Brain microvascular endothelial cell (primary cell): ENCODE measurements at regions not wholly inside any gene's neighbourhood (a gene's known extent, or its start where the extent isn't known, plus 50 kb on each side); places are given as distances from the start of the nearest gene placed in this dataset.
A peak's percentile ranks its signal among the peaks of the same experiment; 100 is the strongest.

Experiments used
- DNase-seq: peaks from one replicate; pipeline ENCODE4 v3.0.0-alpha.2; 2020
- H3K27ac ChIP-seq: fragments of 250-450 bp; sonication (Bioruptor Pico); 2 replicates; pipeline ENCODE4 v1.5.1; 2020; ENCODE audit warnings: mild to moderate bottlenecking, moderate library complexity
- H3K27me3 ChIP-seq: fragments of 250-450 bp; sonication (Bioruptor Pico); replicated peaks from 2 replicates; pipeline ENCODE4 v1.5.1; 2020; ENCODE audit warnings: mild to moderate bottlenecking
- H3K36me3 ChIP-seq: fragments of 250-450 bp; sonication (Bioruptor Pico); replicated peaks from 2 replicates; pipeline ENCODE4 v1.5.1; 2020; ENCODE audit warnings: mild to moderate bottlenecking
- H3K4me3 ChIP-seq: 2 replicates; pipeline ENCODE4 v1.5.1; 2011; ENCODE audit warnings: low read depth, mild to moderate bottlenecking, control low read depth, low read length, moderate library complexity
- in situ Hi-C: cut with HindIII; loops from 2 replicates; pipeline ENCODE4 v1.10.0; 2017; ENCODE audit warnings: low sequenced_read_pairs, low pct_ligation_motif_present
- TF ChIP-seq, protein P1 (sequence below): IDR thresholded peaks from 2 replicates; pipeline ENCODE4 v1.5.1; 2011; ENCODE audit warnings: low read depth, mild to moderate bottlenecking, moderate library complexity, low read length, control low read depth, inconsistent platforms; ENCODE audit errors: missing control alignments

- DNase-seq = no peak
- Histone ChIP-seq H3K36me3 (no peaks in the 10 kb centered on the region), H3K27me3 (no peaks in the 10 kb centered on the region), H3K27ac (no peak overlapping the region), H3K4me3 (no peak overlapping the region)
- TF ChIP-seq, protein P1, sequence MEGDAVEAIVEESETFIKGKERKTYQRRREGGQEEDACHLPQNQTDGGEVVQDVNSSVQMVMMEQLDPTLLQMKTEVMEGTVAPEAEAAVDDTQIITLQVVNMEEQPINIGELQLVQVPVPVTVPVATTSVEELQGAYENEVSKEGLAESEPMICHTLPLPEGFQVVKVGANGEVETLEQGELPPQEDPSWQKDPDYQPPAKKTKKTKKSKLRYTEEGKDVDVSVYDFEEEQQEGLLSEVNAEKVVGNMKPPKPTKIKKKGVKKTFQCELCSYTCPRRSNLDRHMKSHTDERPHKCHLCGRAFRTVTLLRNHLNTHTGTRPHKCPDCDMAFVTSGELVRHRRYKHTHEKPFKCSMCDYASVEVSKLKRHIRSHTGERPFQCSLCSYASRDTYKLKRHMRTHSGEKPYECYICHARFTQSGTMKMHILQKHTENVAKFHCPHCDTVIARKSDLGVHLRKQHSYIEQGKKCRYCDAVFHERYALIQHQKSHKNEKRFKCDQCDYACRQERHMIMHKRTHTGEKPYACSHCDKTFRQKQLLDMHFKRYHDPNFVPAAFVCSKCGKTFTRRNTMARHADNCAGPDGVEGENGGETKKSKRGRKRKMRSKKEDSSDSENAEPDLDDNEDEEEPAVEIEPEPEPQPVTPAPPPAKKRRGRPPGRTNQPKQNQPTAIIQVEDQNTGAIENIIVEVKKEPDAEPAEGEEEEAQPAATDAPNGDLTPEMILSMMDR = no peak
- in situ Hi-C loops = no loop called here
Measured at GRCh38 chr13:70736622-70737317, 628.5 kb upstream of the KLHL1 start.

- no peak overlapping the region for H3K4me3 ChIP-seq
- in situ Hi-C loops = no loop called here
- TF ChIP-seq, protein P1 = no peak
- H3K27me3 ChIP-seq = no peaks in the 10 kb centered on the region
- no peak overlapping the region for H3K27ac ChIP-seq
- DNase-seq = no peak
- no peaks in the 10 kb centered on the region for H3K36me3 ChIP-seq
Measured at GRCh38 chr13:70732611-70733010, 624.4 kb upstream of the KLHL1 start.

GRCh38 chr13:70729369-70729768, 621.1 kb upstream of the KLHL1 start:
- Histone ChIP-seq H3K4me3 (no peak overlapping the region), H3K27ac (no peak overlapping the region), H3K36me3 (no peaks in the 10 kb centered on the region), H3K27me3 (no peaks in the 10 kb centered on the region)
- TF ChIP-seq, protein P1 = no peak
- in situ Hi-C loops = no loop called here
- no peak for DNase-seq

GRCh38 chr13:70723732-70724131, 615.5 kb upstream of the KLHL1 start:
- in situ Hi-C loops = no loop called here
- no peak overlapping the region for H3K27ac ChIP-seq
- TF ChIP-seq, protein P1 = peak; percentile 32
- H3K27me3 ChIP-seq = no peaks in the 10 kb centered on the region
- H3K4me3 ChIP-seq = no peak overlapping the region
- peak; percentile 12 for DNase-seq
- no peaks in the 10 kb centered on the region for H3K36me3 ChIP-seq

GRCh38 chr13:70720386-70720785, 612.1 kb upstream of the KLHL1 start:
- DNase-seq = no peak
- TF ChIP-seq, protein P1 = no peak
- Histone ChIP-seq H3K36me3 (no peaks in the 10 kb centered on the region), H3K27me3 (no peaks in the 10 kb centered on the region), H3K27ac (no peak overlapping the region), H3K4me3 (no peak overlapping the region)
- in situ Hi-C loops = no loop called here

GRCh38 chr13:70714993-70715392, 606.7 kb upstream of the KLHL1 start:
- H3K27ac ChIP-seq = no peak overlapping the region
- H3K36me3 ChIP-seq = no peaks in the 10 kb centered on the region
- DNase-seq = no peak
- H3K4me3 ChIP-seq = no peak overlapping the region
- in situ Hi-C loops = no loop called here
- no peaks in the 10 kb centered on the region for H3K27me3 ChIP-seq
- TF ChIP-seq, protein P1 = peak; percentile 22
